ENCODE measurements at regions not wholly inside any gene's neighbourhood (a gene's known extent, or its start where the extent isn't known, plus 50 kb on each side); places are given as distances from the start of the nearest gene placed in this dataset.

DNA sequence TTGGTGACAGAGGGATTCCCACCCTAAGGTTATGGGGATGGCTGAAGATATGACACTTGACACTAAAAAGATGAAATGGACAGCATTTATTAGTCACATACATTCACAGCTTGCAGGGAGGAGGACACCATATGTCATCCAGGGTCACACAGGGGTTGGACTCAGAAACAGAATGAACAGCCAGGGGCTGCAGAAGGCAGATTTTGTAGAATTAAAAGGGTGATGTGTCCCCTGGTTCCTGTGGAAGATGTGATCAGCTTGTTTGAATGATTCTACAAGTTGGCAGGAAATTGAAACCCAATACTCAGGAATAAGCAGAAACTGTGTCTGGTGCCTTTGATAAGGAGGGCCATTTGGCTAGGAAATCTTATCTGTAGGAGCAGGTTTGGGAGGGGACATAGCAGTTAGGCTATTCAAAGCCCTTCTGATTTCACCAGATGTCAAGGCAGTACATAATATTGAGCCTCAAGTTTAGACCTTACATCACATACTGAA, 102.3 kb upstream of the GRIN3A start:
- TF ChIP-seq CTCF (IDR thresholded peaks at IDR 0.05; ENCODE audit: control extremely low read depth in 1 of 3, insufficient read depth in 1 of 3, low read depth in 1 of 3, low read length in 3 of 3) (no peak), SIN3A (conservative IDR thresholded peaks at IDR 0.05 in 1 of 2, IDR thresholded peaks at IDR 0.05 in 1 of 2; ENCODE audit: low read depth in 1 of 2, low read length in 2 of 2) (no peak), TAF1 (IDR thresholded peaks at IDR 0.05; ENCODE audit: low read depth, low read length) (no peak), POLR2A (IDR thresholded peaks at IDR 0.05; ENCODE audit: control extremely low read depth in 1 of 2, low read depth in 2 of 2, low read length in 2 of 2) (no peak), JUND (IDR thresholded peaks at IDR 0.05; ENCODE audit: low read length) (no peak)

Measured in H1 (cell line).